OCI-LY1 (cell line): ENCODE measurements at regions not wholly inside any gene's neighbourhood (a gene's known extent, or its start where the extent isn't known, plus 50 kb on each side); places are given as distances from the start of the nearest gene placed in this dataset.

Experiments
- H2AFZ ChIP-seq: fragments of 200-600 bp; sonication (generic), shearing (Covaris generic); 2 replicates; pipeline ENCODE4 v1.6.0; 2014; ENCODE audit warnings: antibody characterized with exemption, mild to moderate bottlenecking, low read length
- H3F3A ChIP-seq: fragments of 200-600 bp; sonication (generic), shearing (Covaris generic); 2 replicates; pipeline ENCODE4 v1.6.0; 2014; ENCODE audit warnings: mild to moderate bottlenecking, antibody characterized with exemption, low read length, moderate library complexity; ENCODE audit not compliant: insufficient read depth
- H3K27ac ChIP-seq: fragments of 200-600 bp; sonication (generic); 2 replicates; pipeline ENCODE4 v1.5.1; 2014; ENCODE audit warnings: low read length, mixed run types, mild to moderate bottlenecking, low read depth; ENCODE audit not compliant: poor library complexity, severe bottlenecking
- H3K27me3 ChIP-seq: fragments of 200-600 bp; sonication (generic); 2 replicates; pipeline ENCODE4 v1.6.0; 2014; ENCODE audit warnings: antibody characterized with exemption, mild to moderate bottlenecking, low read length, moderate library complexity; ENCODE audit not compliant: insufficient read depth
- H3K36me3 ChIP-seq: fragments of 200-600 bp; sonication (generic); 2 replicates; pipeline ENCODE4 v1.6.1; 2014; ENCODE audit warnings: mild to moderate bottlenecking, antibody characterized with exemption, low read length, moderate library complexity, mixed read lengths; ENCODE audit not compliant: insufficient read depth
- H3K4me1 ChIP-seq: fragments of 200-600 bp; sonication (generic); 2 replicates; pipeline ENCODE4 v1.5.1; 2014; ENCODE audit warnings: mild to moderate bottlenecking, low read length, moderate library complexity; ENCODE audit not compliant: insufficient read depth, severe bottlenecking
- H3K4me2 ChIP-seq: fragments of 200-600 bp; sonication (generic), shearing (Covaris generic); 2 replicates; pipeline ENCODE4 v1.6.1; 2014; ENCODE audit warnings: low read length
- H3K4me3 ChIP-seq: fragments of 200-600 bp; sonication (generic); 2 replicates; pipeline ENCODE4 v1.5.1; 2014; ENCODE audit warnings: low read length, low read depth, mild to moderate bottlenecking, mixed read lengths; ENCODE audit not compliant: poor library complexity, severe bottlenecking
- H3K79me2 ChIP-seq: fragments of 200-600 bp; shearing (Covaris generic); 2 replicates; pipeline ENCODE4 v1.6.1; 2016; ENCODE audit warnings: mixed run types, low read length, mixed read lengths; ENCODE audit not compliant: insufficient read depth
- H3K9ac ChIP-seq: fragments of 200-600 bp; sonication (generic), shearing (Covaris generic); 2 replicates; pipeline ENCODE4 v1.6.1; 2014; ENCODE audit warnings: mild to moderate bottlenecking, low read length, mixed read lengths
- H3K9me2 ChIP-seq: fragments of 200-600 bp; sonication (generic), shearing (Covaris generic); 2 replicates; pipeline ENCODE4 v1.6.1; 2014; ENCODE audit warnings: low read depth, mild to moderate bottlenecking, low read length, mixed read lengths
- H3K9me3 ChIP-seq: fragments of 200-600 bp; shearing (Covaris generic); 2 replicates; pipeline ENCODE4 v1.6.1; 2014; ENCODE audit warnings: low read length, mixed read lengths
- H4K20me1 ChIP-seq: fragments of 200-600 bp; sonication (generic), shearing (Covaris generic); 2 replicates; pipeline ENCODE4 v1.6.0; 2016; ENCODE audit warnings: mild to moderate bottlenecking, low read length; ENCODE audit not compliant: insufficient read depth
- CTCF ChIP-seq: fragments of 200-600 bp; sonication (generic), shearing (Covaris generic); IDR thresholded peaks from 2 replicates; pipeline ENCODE4 v1.5.1; 2017; ENCODE audit warnings: mild to moderate bottlenecking, antibody characterized with exemption, low read length, moderate library complexity, mixed read lengths
- EZH2 ChIP-seq: fragments of 200-600 bp; sonication (generic), shearing (Covaris generic); IDR thresholded peaks from 2 replicates; pipeline ENCODE4 v1.8.0; 2017; ENCODE audit warnings: borderline replicate concordance, mixed run types, mild to moderate bottlenecking, antibody characterized with exemption, low read length, moderate library complexity, mixed read lengths

GRCh38 chr21:28084951-28085350 is 907.7 kb downstream of the LTN1 start:
- Histone ChIP-seq H3K27me3 (no peaks in the 10 kb centered on the region), H4K20me1 (no peaks in the 10 kb centered on the region), H3K9ac (no peak overlapping the region), H3K79me2 (no peaks in the 10 kb centered on the region), H3K36me3 (no peaks in the 10 kb centered on the region), H3K9me3 (no peaks in the 10 kb centered on the region), H3F3A (no peaks in the 10 kb centered on the region), H2AFZ (no peak overlapping the region), H3K27ac (no peak overlapping the region), H3K9me2 (no peaks in the 10 kb centered on the region), H3K4me1 (no peaks in the 10 kb centered on the region), H3K4me2 (no peak overlapping the region), H3K4me3 (no peak overlapping the region)
- no peak for TF ChIP-seq EZH2
- TF ChIP-seq CTCF = no peak

GRCh38 chr21:28083350-28083749 is 909.3 kb downstream of the LTN1 start:
- no peak overlapping the region for H3K27ac ChIP-seq
- H3K4me1 ChIP-seq = no peaks in the 10 kb centered on the region
- no peak overlapping the region for H3K4me3 ChIP-seq
- no peaks in the 10 kb centered on the region for H3K27me3 ChIP-seq
- no peaks in the 10 kb centered on the region for H3K9me3 ChIP-seq
- no peak overlapping the region for H3K9ac ChIP-seq
- no peaks in the 10 kb centered on the region for H3K79me2 ChIP-seq
- H3K4me2 ChIP-seq = no peak overlapping the region
- no peaks in the 10 kb centered on the region for H3K36me3 ChIP-seq
- no peak for TF ChIP-seq CTCF
- no peak for TF ChIP-seq EZH2
- H3F3A ChIP-seq = no peaks in the 10 kb centered on the region
- no peaks in the 10 kb centered on the region for H3K9me2 ChIP-seq
- H2AFZ ChIP-seq = no peak overlapping the region
- H4K20me1 ChIP-seq = no peaks in the 10 kb centered on the region

GRCh38 chr21:28078126-28078525 is 914.6 kb downstream of the LTN1 start:
- TF ChIP-seq CTCF (no peak), EZH2 (no peak)
- H3K4me1 ChIP-seq = no peaks in the 10 kb centered on the region

More at GRCh38 chr21:28078126-28078525, 914.6 kb downstream of the LTN1 start:
- Histone ChIP-seq H3K9me2 (no peaks in the 10 kb centered on the region), H3K27me3 (no peaks in the 10 kb centered on the region), H3K27ac (no peak overlapping the region), H3K9me3 (no peaks in the 10 kb centered on the region), H3K9ac (no peak overlapping the region), H3K4me2 (no peak overlapping the region), H3K79me2 (no peaks in the 10 kb centered on the region), H4K20me1 (no peaks in the 10 kb centered on the region), H2AFZ (no peak overlapping the region), H3K4me3 (no peak overlapping the region), H3K36me3 (no peaks in the 10 kb centered on the region), H3F3A (no peaks in the 10 kb centered on the region)
